Vagina (tissue), 2 donors: ENCODE measurements at regions not wholly inside any gene's neighbourhood (a gene's known extent, or its start where the extent isn't known, plus 50 kb on each side); places are given as distances from the start of the nearest gene placed in this dataset.
A peak's percentile ranks its signal among the peaks of the same experiment; 100 is the strongest.

ENCODE experiments used
- DNase-seq, 2 donors: peaks; one replicate each; pipeline ENCODE4 v3.0.0-alpha.2; 2017; ENCODE audit errors: extremely low spot score in 2 of 2
- H3K27ac ChIP-seq: fragments of 200-600 bp; sonication (generic); one replicate; pipeline ENCODE4 v1.5.1; 2019
- H3K27me3 ChIP-seq: fragments of 200-600 bp; sonication (generic); one replicate; pipeline ENCODE4 v1.5.1; 2019
- H3K36me3 ChIP-seq, 2 donors: fragments of 200-600 bp; sonication (generic); one replicate each; pipeline ENCODE4 v1.5.1; 2017 to 2019
- H3K4me1 ChIP-seq: fragments of 200-600 bp; sonication (generic); one replicate; pipeline ENCODE4 v1.5.1; 2019
- H3K4me3 ChIP-seq, 2 donors: fragments of 200-600 bp; sonication (generic); 1 replicate in 1 of 2; 2 replicates in 1 of 2; pipeline ENCODE4 v1.5.1; 2016 to 2019
- H3K9me3 ChIP-seq: fragments of 200-600 bp; sonication (generic); one replicate; pipeline ENCODE4 v1.5.1; 2019
- POLR2A ChIP-seq, 2 donors: fragments of 450-650 bp; IDR thresholded peaks; one replicate each; pipeline ENCODE4 v1.6.1; 2017; ENCODE audit warnings: antibody characterized with exemption in 2 of 2, mild to moderate bottlenecking in 2 of 2, moderate library complexity in 2 of 2
- POLR2AphosphoS5 ChIP-seq, 2 donors: sonication (generic); formaldehyde crosslinking; IDR thresholded peaks; one replicate each; pipeline ENCODE4 v1.9.0; 2017; ENCODE audit warnings: antibody characterized with exemption in 2 of 2, mild to moderate bottlenecking in 2 of 2, low read depth in 1 of 2; ENCODE audit not compliant: insufficient read depth in 1 of 2
- intact Hi-C: fragments of 100-400 bp; cut with DNase I; formaldehyde crosslinking; loops from one replicate; pipeline ENCODE4 v1.15.1; 2023
- TF ChIP-seq, protein P1 (sequence below), 3 experiments: fragments of 450-650 bp in 2 of 3; fragments of 200-600 bp in 1 of 3; sonication (generic) in 1 of 3; IDR thresholded peaks; one replicate each; pipeline ENCODE4 v1.5.1; 2017 to 2019; ENCODE audit warnings: antibody characterized with exemption in 3 of 3, mild to moderate bottlenecking in 2 of 3, moderate library complexity in 2 of 3

- H3K4me3 ChIP-seq, result no peak overlapping the region
- H3K4me1 ChIP-seq, result no peaks in the 10 kb centered on the region
- H3K27me3 ChIP-seq, result no peaks in the 10 kb centered on the region
- H3K9me3 ChIP-seq, result no peaks in the 10 kb centered on the region
- intact Hi-C loops, result no loop called here
- H3K27ac ChIP-seq, result no peak overlapping the region
- TF ChIP-seq, protein P1, sequence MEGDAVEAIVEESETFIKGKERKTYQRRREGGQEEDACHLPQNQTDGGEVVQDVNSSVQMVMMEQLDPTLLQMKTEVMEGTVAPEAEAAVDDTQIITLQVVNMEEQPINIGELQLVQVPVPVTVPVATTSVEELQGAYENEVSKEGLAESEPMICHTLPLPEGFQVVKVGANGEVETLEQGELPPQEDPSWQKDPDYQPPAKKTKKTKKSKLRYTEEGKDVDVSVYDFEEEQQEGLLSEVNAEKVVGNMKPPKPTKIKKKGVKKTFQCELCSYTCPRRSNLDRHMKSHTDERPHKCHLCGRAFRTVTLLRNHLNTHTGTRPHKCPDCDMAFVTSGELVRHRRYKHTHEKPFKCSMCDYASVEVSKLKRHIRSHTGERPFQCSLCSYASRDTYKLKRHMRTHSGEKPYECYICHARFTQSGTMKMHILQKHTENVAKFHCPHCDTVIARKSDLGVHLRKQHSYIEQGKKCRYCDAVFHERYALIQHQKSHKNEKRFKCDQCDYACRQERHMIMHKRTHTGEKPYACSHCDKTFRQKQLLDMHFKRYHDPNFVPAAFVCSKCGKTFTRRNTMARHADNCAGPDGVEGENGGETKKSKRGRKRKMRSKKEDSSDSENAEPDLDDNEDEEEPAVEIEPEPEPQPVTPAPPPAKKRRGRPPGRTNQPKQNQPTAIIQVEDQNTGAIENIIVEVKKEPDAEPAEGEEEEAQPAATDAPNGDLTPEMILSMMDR (IDR thresholded peaks at IDR 0.05), result no peak
- TF ChIP-seq POLR2AphosphoS5 (IDR thresholded peaks at IDR 0.05; ENCODE audit: insufficient read depth in 1 of 2, low read depth in 1 of 2) (no peak), POLR2A (IDR thresholded peaks at IDR 0.05) (no peak)
- no peak for DNase-seq
- no peaks in the 10 kb centered on the region for H3K36me3 ChIP-seq
Measured at GRCh38 chr3:176293276-176293675, 904.0 kb downstream of the TBL1XR1 start.

GRCh38 chr3:176286476-176287085 lies 910.7 kb downstream of the TBL1XR1 start:
- H3K27ac ChIP-seq, result peak overlapping the region; percentile 44
- TF ChIP-seq, protein P1 (IDR thresholded peaks at IDR 0.05), result no peak
- TF ChIP-seq POLR2AphosphoS5 (IDR thresholded peaks at IDR 0.05; ENCODE audit: insufficient read depth in 1 of 2, low read depth in 1 of 2) (no peak), POLR2A (IDR thresholded peaks at IDR 0.05) (no peak)
- H3K4me3 ChIP-seq, result no peak overlapping the region
- H3K36me3 ChIP-seq, result no peaks in the 10 kb centered on the region
- no peaks in the 10 kb centered on the region for H3K9me3 ChIP-seq
- no peaks in the 10 kb centered on the region for H3K27me3 ChIP-seq
- no peak for DNase-seq
- intact Hi-C loops, result no loop called here
- no peaks in the 10 kb centered on the region for H3K4me1 ChIP-seq

- intact Hi-C loops, result no loop called here
Measured at GRCh38 chr3:176275538-176275937, 921.7 kb downstream of the TBL1XR1 start.

DNA sequence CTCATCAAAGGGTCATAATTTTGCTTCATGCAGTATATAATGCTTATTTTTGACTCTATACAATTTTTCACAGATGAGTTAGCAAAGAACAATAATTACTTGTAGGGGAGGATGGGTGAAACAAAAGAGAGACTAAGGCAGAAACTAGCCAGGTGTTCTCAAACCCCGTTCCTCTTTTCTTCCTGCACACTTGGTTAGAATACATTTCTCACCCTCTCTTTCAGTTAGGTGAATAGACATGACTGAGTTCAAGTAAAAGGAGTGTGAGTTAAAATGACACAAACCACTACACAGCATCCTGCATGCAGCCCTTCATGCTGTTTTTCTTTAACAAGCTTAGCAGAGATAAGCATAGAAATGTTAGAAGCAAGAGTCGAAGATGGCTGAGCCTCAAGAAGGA lies 922.2 kb downstream of the TBL1XR1 start:
- Histone ChIP-seq H3K36me3 (no peaks in the 10 kb centered on the region), H3K4me3 (no peak overlapping the region), H3K9me3 (no peaks in the 10 kb centered on the region), H3K27me3 (no peaks in the 10 kb centered on the region), H3K4me1 (peaks cover 10% of the 10 kb centered on the region), H3K27ac (peak overlapping the region; percentile 36)
- TF ChIP-seq, protein P1 (IDR thresholded peaks at IDR 0.05), result no peak
- TF ChIP-seq POLR2AphosphoS5 (IDR thresholded peaks at IDR 0.05; ENCODE audit: insufficient read depth in 1 of 2, low read depth in 1 of 2), result no peak
- no peak for TF ChIP-seq POLR2A (IDR thresholded peaks at IDR 0.05)
- intact Hi-C loops, result no loop called here
- DNase-seq, result no peak

More at GRCh38 chr3:176275538-176275937, 921.7 kb downstream of the TBL1XR1 start:
- Histone ChIP-seq H3K27me3 (no peaks in the 10 kb centered on the region), H3K4me1 (peaks cover 10% of the 10 kb centered on the region), H3K9me3 (no peaks in the 10 kb centered on the region), H3K36me3 (no peaks in the 10 kb centered on the region), H3K4me3 (no peak overlapping the region), H3K27ac (peak overlapping the region; percentile 36)
- DNase-seq, result no peak
- TF ChIP-seq POLR2AphosphoS5 (IDR thresholded peaks at IDR 0.05; ENCODE audit: insufficient read depth in 1 of 2, low read depth in 1 of 2), result no peak
- TF ChIP-seq POLR2A (IDR thresholded peaks at IDR 0.05), result no peak
- TF ChIP-seq, protein P1 (IDR thresholded peaks at IDR 0.05), result no peak

GRCh38 chr3:176274161-176274560 lies 923.1 kb downstream of the TBL1XR1 start:
- TF ChIP-seq, protein P1 (IDR thresholded peaks at IDR 0.05), result no peak
- TF ChIP-seq POLR2A (IDR thresholded peaks at IDR 0.05) (no peak), POLR2AphosphoS5 (IDR thresholded peaks at IDR 0.05; ENCODE audit: insufficient read depth in 1 of 2, low read depth in 1 of 2) (no peak)

More at GRCh38 chr3:176274161-176274560, 923.1 kb downstream of the TBL1XR1 start:
- no peak for DNase-seq
- Histone ChIP-seq H3K4me1 (peaks cover 10% of the 10 kb centered on the region), H3K27me3 (no peaks in the 10 kb centered on the region), H3K9me3 (no peaks in the 10 kb centered on the region), H3K36me3 (no peaks in the 10 kb centered on the region), H3K4me3 (no peak overlapping the region), H3K27ac (no peak overlapping the region)
- intact Hi-C loops, result no loop called here
